GM23338 (cell line): ENCODE measurements at regions not wholly inside any gene's neighbourhood (a gene's known extent, or its start where the extent isn't known, plus 50 kb on each side); places are given as distances from the start of the nearest gene placed in this dataset.

Experiments
- CREB1 ChIP-seq: fragments of 250-450 bp; sonication (Bioruptor Pico); IDR thresholded peaks from 2 replicates; pipeline ENCODE4 v1.5.0; 2020; ENCODE audit warnings: low read depth, mild to moderate bottlenecking, moderate library complexity
- EZH2 ChIP-seq: fragments of 200-600 bp; sonication (generic); IDR thresholded peaks from one replicate; pipeline ENCODE4 v1.8.0; 2017; ENCODE audit warnings: antibody characterized with exemption, mild to moderate bottlenecking, low read depth; ENCODE audit not compliant: unreplicated experiment
- EZH2phosphoT487 ChIP-seq: fragments of 200-600 bp; sonication (generic); IDR thresholded peaks from one replicate; pipeline ENCODE4 v1.8.1; 2018; ENCODE audit warnings: antibody characterized with exemption; ENCODE audit not compliant: unreplicated experiment
- JUNB ChIP-seq: IDR thresholded peaks from one replicate; pipeline ENCODE4 v1.6.1; 2016; ENCODE audit warnings: antibody characterized with exemption; ENCODE audit not compliant: unreplicated experiment
- NANOG ChIP-seq: IDR thresholded peaks from 2 replicates; pipeline ENCODE4 v1.6.1; 2016; ENCODE audit warnings: antibody characterized with exemption, borderline replicate concordance
- ZNF114 ChIP-seq: fragments of 250-450 bp; sonication (Bioruptor Pico); IDR thresholded peaks from 2 replicates; pipeline ENCODE4 v1.5.0; 2020; ENCODE audit warnings: mild to moderate bottlenecking, moderate library complexity
- TF ChIP-seq, protein P1 (sequence below), 2 experiments: fragments of 200-600 bp in 1 of 2; sonication (generic) in 1 of 2; conservative IDR thresholded peaks; 2 replicates each; pipeline versions ENCODE4 v1.5.1 to v1.6.1; 2016 to 2017; ENCODE audit warnings: antibody characterized with exemption in 2 of 2, low read depth in 2 of 2, mild to moderate bottlenecking in 2 of 2, moderate library complexity in 1 of 2
- TF ChIP-seq, protein P2 (sequence below): IDR thresholded peaks from 2 replicates; pipeline ENCODE4 v1.6.1; 2016; ENCODE audit warnings: antibody characterized with exemption
- TF ChIP-seq, protein P3 (sequence below): IDR thresholded peaks from one replicate; pipeline ENCODE4 v1.6.1; 2018; ENCODE audit warnings: antibody characterized with exemption; ENCODE audit not compliant: unreplicated experiment

DNA sequence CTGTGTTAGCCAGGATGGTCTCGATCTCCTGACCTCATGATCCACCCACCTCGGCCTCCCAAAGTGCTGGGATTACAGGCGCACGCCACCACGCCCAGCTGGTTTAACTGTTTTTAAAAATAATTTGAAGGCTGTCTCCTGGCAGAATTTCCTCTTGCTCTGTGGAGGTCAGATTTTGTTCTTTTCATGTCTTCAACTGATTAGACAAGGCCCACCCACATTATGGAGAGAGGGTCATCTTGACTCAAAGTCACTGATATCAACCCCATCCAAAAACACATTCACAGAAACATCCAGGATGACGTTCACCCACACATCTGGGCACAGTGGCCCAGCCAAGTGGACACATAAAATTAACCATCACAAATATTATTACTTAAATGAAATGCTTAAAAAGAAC lies 365.4 kb downstream of the DHRSX start:
- TF ChIP-seq, protein P1, sequence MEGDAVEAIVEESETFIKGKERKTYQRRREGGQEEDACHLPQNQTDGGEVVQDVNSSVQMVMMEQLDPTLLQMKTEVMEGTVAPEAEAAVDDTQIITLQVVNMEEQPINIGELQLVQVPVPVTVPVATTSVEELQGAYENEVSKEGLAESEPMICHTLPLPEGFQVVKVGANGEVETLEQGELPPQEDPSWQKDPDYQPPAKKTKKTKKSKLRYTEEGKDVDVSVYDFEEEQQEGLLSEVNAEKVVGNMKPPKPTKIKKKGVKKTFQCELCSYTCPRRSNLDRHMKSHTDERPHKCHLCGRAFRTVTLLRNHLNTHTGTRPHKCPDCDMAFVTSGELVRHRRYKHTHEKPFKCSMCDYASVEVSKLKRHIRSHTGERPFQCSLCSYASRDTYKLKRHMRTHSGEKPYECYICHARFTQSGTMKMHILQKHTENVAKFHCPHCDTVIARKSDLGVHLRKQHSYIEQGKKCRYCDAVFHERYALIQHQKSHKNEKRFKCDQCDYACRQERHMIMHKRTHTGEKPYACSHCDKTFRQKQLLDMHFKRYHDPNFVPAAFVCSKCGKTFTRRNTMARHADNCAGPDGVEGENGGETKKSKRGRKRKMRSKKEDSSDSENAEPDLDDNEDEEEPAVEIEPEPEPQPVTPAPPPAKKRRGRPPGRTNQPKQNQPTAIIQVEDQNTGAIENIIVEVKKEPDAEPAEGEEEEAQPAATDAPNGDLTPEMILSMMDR (conservative IDR thresholded peaks at IDR 0.05; ENCODE audit: low read depth in 2 of 2) = no peak
- TF ChIP-seq EZH2 = no peak
- TF ChIP-seq, protein P2, sequence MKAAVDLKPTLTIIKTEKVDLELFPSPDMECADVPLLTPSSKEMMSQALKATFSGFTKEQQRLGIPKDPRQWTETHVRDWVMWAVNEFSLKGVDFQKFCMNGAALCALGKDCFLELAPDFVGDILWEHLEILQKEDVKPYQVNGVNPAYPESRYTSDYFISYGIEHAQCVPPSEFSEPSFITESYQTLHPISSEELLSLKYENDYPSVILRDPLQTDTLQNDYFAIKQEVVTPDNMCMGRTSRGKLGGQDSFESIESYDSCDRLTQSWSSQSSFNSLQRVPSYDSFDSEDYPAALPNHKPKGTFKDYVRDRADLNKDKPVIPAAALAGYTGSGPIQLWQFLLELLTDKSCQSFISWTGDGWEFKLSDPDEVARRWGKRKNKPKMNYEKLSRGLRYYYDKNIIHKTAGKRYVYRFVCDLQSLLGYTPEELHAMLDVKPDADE = no peak
- no peak for TF ChIP-seq JUNB
- TF ChIP-seq ZNF114 (CRISPR knock-in tag) = no peak
- no peak for TF ChIP-seq EZH2phosphoT487
- no peak for TF ChIP-seq NANOG
- TF ChIP-seq, protein P3, sequence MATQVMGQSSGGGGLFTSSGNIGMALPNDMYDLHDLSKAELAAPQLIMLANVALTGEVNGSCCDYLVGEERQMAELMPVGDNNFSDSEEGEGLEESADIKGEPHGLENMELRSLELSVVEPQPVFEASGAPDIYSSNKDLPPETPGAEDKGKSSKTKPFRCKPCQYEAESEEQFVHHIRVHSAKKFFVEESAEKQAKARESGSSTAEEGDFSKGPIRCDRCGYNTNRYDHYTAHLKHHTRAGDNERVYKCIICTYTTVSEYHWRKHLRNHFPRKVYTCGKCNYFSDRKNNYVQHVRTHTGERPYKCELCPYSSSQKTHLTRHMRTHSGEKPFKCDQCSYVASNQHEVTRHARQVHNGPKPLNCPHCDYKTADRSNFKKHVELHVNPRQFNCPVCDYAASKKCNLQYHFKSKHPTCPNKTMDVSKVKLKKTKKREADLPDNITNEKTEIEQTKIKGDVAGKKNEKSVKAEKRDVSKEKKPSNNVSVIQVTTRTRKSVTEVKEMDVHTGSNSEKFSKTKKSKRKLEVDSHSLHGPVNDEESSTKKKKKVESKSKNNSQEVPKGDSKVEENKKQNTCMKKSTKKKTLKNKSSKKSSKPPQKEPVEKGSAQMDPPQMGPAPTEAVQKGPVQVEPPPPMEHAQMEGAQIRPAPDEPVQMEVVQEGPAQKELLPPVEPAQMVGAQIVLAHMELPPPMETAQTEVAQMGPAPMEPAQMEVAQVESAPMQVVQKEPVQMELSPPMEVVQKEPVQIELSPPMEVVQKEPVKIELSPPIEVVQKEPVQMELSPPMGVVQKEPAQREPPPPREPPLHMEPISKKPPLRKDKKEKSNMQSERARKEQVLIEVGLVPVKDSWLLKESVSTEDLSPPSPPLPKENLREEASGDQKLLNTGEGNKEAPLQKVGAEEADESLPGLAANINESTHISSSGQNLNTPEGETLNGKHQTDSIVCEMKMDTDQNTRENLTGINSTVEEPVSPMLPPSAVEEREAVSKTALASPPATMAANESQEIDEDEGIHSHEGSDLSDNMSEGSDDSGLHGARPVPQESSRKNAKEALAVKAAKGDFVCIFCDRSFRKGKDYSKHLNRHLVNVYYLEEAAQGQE = no peak
- no peak for TF ChIP-seq CREB1
